ENCODE measurements at regions not wholly inside any gene's neighbourhood (a gene's known extent, or its start where the extent isn't known, plus 50 kb on each side); places are given as distances from the start of the nearest gene placed in this dataset.

DNA sequence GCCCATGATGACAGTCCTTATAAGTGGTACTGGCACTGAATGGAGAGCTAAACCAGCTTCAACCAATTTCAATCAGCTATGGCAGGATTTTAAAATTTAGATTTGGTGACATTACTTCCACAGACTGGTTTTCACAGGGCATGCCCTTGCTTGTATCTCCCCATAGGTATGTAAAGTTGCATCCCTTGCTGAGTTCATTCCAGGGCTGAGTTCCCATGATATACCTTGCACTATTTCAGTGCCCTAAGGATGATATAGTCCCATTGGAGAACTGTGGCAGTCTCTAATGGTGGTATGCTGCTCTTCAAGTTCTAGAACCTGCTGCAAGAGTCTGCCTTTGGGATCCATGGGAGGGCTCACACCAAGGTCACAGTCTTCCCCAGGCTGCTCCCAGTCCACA, 232.7 kb upstream of the MOCS1 start:
- no peak for TF ChIP-seq EZH2 (IDR thresholded peaks at IDR 0.05; ENCODE audit: borderline replicate concordance, low read depth, low read length, poor library complexity, severe bottlenecking)
- no peak for TF ChIP-seq CTCF (conservative IDR thresholded peaks at IDR 0.05; ENCODE audit: low read depth, low read length)
- ChIA-PET CTCF (no interaction called here), POLR2A (ENCODE audit: low non-redundant PET) (no interaction called here)
- Histone ChIP-seq H3K4me1 (ENCODE audit: insufficient read depth, low read length, poor library complexity, severe bottlenecking) (no peaks in the 10 kb centered on the region), H3K36me3 (ENCODE audit: insufficient read depth, low read length, poor library complexity, severe bottlenecking) (no peaks in the 10 kb centered on the region), H3K27me3 (replicated peaks; ENCODE audit: insufficient read depth, low read depth, low read length, poor library complexity) (no peaks in the 10 kb centered on the region), H3K27ac (ENCODE audit: low read depth, low read length, poor library complexity, severe bottlenecking) (no peak overlapping the region), H3K9me3 (ENCODE audit: low read depth, low read length, poor library complexity, severe bottlenecking) (no peaks in the 10 kb centered on the region), H3K4me3 (ENCODE audit: low read depth, low read length, poor library complexity, severe bottlenecking) (no peak overlapping the region)
- BruUV-seq (replicated peaks): no TSS peak
- DNase-seq (ENCODE audit: low spot score): no peak
- intact Hi-C loops (cut with micrococcal nuclease; ENCODE audit: unreplicated experiment): no loop called here

DNA sequence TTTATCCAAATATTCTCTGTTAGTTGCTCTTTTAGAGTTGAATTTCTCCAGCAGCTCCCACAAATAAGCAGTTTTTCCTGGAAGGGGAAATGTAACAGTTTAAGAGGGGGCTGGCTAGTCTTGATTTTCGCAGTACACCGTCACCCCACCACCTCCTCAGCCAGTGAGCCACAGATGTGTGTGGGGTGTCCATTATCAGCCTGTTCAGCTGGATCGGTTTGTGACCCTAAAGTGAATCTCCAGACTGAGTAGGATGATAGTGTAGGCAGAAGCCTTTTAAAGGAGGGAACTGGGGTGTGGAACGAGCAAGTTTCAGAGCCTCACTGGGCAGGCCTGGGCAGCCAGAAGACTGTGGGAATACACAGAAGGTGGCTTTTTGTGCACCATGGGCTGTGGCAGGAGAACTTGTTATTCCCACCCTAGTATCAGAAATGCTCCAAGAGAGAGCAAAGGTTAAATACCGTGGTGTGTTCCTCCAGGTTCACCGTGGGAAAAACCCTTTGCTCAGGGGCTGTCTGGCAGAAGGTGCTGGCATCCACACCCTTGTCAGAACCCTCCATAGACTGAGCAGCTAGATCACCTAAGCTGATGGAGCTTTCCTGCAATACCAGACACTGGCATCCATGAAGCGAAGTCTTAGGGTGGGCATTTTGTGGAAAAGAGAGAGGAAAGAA, 230.9 kb upstream of the MOCS1 start:
- DNase-seq (ENCODE audit: low spot score): no peak
- no peak overlapping the region for H3K4me3 ChIP-seq (ENCODE audit: low read depth, low read length, poor library complexity, severe bottlenecking)
- TF ChIP-seq CTCF (conservative IDR thresholded peaks at IDR 0.05; ENCODE audit: low read depth, low read length) (no peak), EZH2 (IDR thresholded peaks at IDR 0.05; ENCODE audit: borderline replicate concordance, low read depth, low read length, poor library complexity, severe bottlenecking) (no peak)
- no peaks in the 10 kb centered on the region for H3K36me3 ChIP-seq (ENCODE audit: insufficient read depth, low read length, poor library complexity, severe bottlenecking)
- POLR2A ChIA-PET (ENCODE audit: low non-redundant PET): no interaction called here
- H3K4me1 ChIP-seq (ENCODE audit: insufficient read depth, low read length, poor library complexity, severe bottlenecking): no peaks in the 10 kb centered on the region
- no peak overlapping the region for H3K27ac ChIP-seq (ENCODE audit: low read depth, low read length, poor library complexity, severe bottlenecking)
- intact Hi-C loops (cut with micrococcal nuclease; ENCODE audit: unreplicated experiment): no loop called here
- no TSS peak for BruUV-seq (replicated peaks)
- CTCF ChIA-PET: no interaction called here
- no peaks in the 10 kb centered on the region for H3K27me3 ChIP-seq (replicated peaks; ENCODE audit: insufficient read depth, low read depth, low read length, poor library complexity)
- H3K9me3 ChIP-seq (ENCODE audit: low read depth, low read length, poor library complexity, severe bottlenecking): no peaks in the 10 kb centered on the region

DNA sequence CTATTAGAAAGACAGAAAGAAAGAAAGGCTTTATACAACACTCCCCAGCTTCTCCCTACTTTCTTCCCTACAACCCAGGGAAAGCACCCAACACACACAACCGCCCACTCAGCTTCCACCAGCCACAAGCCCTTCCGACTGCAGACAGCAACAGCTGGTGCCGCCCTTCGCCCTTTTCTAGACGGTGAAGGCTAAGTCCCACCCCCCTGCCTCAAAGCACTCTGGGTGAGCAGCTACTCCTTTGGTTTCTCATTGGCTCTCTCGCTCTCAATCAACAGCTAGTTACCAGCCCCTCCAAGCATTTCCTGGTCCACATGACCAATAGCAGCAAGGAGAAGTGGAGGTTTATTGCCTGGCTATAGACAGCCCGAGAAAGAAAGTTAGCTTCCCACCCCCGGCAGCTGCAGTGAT, 230.1 kb upstream of the MOCS1 start:
- POLR2A ChIA-PET (ENCODE audit: low non-redundant PET): no interaction called here
- H3K4me1 ChIP-seq (ENCODE audit: insufficient read depth, low read length, poor library complexity, severe bottlenecking): no peaks in the 10 kb centered on the region
- H3K36me3 ChIP-seq (ENCODE audit: insufficient read depth, low read length, poor library complexity, severe bottlenecking): no peaks in the 10 kb centered on the region
- CTCF ChIA-PET: no interaction called here
- no peak overlapping the region for H3K27ac ChIP-seq (ENCODE audit: low read depth, low read length, poor library complexity, severe bottlenecking)
- BruUV-seq (replicated peaks): no TSS peak
- intact Hi-C loops (cut with micrococcal nuclease; ENCODE audit: unreplicated experiment): no loop called here
- DNase-seq (ENCODE audit: low spot score): peak; percentile 13
- no peak for TF ChIP-seq CTCF (conservative IDR thresholded peaks at IDR 0.05; ENCODE audit: low read depth, low read length)
- TF ChIP-seq EZH2 (IDR thresholded peaks at IDR 0.05; ENCODE audit: borderline replicate concordance, low read depth, low read length, poor library complexity, severe bottlenecking): no peak
- H3K27me3 ChIP-seq (replicated peaks; ENCODE audit: insufficient read depth, low read depth, low read length, poor library complexity): no peaks in the 10 kb centered on the region
- H3K4me3 ChIP-seq (ENCODE audit: low read depth, low read length, poor library complexity, severe bottlenecking): no peak overlapping the region
- no peaks in the 10 kb centered on the region for H3K9me3 ChIP-seq (ENCODE audit: low read depth, low read length, poor library complexity, severe bottlenecking)

Data from A673 (cell line).